ENCODE measurements at regions not wholly inside any gene's neighbourhood (a gene's known extent, or its start where the extent isn't known, plus 50 kb on each side); places are given as distances from the start of the nearest gene placed in this dataset.

- intact Hi-C loops (cut with DNase I), result no loop called here
- no peak for DNase-seq
Measured at GRCh38 chr14:85252011-85252410, 277.9 kb upstream of the FLRT2 start.

DNA sequence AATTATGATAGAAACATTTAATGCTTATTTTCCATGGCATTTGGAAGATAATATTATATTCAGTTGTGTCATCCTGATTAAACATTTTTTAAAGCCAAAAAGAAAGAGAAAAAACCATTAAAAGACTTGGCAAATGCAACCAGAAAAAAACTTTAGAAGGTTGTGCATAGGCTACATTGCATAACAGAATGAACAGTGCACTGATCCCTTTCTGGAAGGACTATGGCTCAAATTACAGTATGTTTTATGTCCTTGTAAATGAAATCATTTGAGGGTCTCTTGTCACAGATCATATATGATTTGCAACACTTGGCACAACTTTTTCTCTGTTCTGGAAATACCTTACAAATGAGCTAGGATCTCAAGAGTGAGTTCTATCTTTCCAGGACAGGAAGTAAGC lies 275.2 kb upstream of the FLRT2 start:
- no peak for DNase-seq
- intact Hi-C loops (cut with DNase I), result no loop called here

GRCh38 chr14:85257287-85257686 lies 272.7 kb upstream of the FLRT2 start:
- no peak for DNase-seq
- intact Hi-C loops (cut with DNase I), result no loop called here

DNA sequence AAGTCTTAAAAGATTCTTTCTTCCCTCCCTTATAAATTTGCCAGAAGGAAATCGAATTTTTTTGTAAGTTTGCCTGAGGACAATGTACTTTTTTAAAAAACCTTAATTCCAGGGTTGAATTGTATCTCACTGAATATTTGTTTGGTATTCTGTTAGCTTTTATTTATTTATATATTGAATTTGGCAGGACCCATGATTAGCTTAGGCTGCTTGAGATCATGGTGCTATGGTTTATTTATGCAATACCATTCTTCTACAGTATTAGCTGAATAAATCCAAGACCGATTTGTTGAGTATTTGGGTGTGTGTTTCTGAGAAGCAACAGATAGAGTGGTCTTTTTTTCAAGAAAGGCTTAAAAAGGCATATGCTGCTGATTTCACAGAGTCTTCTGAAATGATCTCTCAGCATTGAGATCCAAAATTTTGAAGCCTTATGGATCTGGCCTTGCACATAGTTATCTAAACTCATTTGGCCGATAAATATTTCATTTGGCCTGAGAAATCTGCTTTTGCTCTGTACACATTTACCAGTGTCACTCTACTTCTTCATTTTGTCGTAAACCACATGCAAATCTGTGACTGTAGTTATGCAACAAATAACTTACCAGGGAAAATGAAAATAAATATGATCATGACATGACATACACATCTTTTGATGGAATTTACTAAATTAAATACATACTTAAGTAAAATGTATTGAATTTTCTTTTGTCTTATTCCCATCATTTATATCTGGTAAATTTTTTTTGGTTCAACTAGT lies 265.8 kb upstream of the FLRT2 start:
- intact Hi-C loops (cut with DNase I), result no loop called here
- DNase-seq, result no peak

DNA sequence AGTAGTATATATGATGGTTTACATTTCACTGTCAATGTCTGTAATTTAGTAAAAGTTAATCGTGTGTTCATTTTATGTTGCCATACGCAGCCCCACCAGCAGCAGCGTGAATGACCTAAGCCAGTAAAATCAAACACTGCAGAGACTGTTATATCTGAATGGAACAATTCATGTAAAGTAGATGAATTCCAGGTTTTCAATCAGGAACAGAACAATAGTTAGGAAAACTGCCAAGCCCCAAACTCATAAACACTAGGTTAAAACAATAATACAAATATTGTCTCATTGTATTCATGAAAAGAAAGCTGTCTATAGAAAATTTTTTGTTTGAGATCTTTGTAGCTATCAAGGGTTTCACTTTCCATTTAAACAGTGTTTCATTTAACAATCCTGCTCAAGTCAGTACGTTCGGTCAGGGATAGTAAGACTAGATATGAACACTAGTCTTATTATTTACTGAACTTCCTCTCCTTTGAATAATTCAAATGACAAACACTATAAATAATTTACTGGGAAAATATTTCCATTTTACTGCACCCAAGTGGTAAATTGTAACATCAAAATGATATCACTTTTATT lies 256.8 kb upstream of the FLRT2 start:
- peak in 1 of 10 donors; percentile 66 for DNase-seq
- intact Hi-C loops (cut with DNase I), result no loop called here

DNA sequence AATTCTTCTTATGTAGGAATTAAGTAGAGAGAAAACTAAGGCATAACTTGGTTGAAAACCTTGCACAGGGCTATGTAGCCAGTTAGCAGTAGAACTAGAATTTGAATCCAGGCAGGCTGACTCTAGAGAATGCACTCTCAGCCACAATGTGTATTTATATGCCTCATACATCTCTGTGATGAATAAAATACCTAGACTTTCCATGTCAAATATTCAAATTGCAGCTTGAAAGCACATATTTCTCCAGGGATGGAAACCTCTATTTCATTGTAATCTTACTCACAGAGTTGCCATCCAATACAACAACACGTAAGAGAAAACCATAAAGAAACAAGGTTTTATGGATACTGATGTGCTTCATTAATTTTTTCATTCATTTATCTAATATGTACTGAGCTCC lies 256.0 kb upstream of the FLRT2 start:
- DNase-seq, result no peak
- intact Hi-C loops (cut with DNase I), result no loop called here

DNA sequence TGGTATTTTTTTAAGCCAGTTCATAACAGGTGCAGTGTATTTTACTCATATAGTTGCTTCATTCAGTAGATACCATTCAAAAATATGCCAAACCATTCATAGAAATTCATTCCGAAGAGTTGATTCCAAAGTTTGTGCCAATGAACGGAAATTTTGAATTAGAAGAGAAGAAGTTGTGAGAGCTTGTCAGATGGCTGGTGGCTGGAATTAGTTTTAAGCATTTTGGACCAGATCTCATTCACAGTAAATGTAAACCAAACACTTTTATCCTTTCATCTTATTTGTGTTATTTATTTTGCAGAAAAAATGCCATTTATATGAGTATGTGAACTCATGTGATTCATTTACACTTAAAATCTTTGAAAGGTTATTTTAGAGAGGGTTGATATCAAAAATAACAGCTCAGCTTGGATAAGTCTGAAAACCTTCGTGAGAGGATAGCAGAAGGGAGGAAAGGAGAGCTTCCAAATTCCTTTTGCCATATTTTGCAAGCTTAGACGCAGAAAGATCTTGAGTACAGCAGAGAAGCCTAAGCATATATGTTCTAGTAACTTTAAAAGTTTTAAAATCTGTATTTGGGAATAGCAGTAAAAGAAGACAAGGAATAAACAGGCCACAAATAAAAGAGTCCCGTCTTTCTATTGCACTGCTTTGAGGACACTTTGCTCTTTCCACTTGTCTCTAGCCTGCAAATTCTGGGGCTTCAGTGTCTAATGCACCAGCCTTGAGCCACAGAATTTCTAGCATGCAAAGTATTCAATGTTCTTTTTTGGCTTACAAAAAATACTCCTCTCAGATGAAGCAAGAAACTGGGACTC lies 253.6 kb upstream of the FLRT2 start:
- DNase-seq, result no peak
- intact Hi-C loops (cut with DNase I), result no loop called here

DNA sequence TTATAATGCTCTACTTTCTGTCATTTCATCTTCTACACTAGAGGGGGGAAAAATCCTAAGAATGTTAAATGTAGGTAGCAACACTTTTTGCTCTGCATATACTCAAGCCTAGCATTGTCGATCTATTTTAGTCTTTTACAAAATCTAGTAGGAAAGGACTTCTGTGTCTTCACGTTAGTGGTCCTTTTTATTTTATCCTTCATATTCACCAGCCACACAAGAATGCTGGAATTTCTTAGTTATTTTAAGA lies 253.0 kb upstream of the FLRT2 start:
- DNase-seq, result no peak
- intact Hi-C loops (cut with DNase I), result no loop called here

DNA sequence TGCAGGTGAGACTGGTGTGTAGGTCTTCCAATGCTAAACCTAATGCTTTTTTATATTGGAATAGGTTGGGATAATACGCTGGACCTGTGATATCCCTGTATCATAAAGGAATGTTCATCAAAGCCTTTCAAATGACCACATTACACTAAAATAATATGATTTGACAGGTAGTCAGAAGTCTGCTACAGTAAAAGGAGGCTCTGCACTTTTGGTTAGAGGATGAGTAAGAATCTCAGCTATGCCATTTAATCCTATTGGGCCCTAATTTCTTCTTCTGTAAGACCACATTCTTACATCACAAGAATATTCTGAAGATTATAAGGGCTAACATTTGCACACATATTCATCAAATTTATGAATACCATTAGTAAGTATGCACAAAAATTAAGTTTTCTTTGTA lies 250.5 kb upstream of the FLRT2 start:
- intact Hi-C loops (cut with DNase I), result no loop called here
- DNase-seq, result no peak

DNA sequence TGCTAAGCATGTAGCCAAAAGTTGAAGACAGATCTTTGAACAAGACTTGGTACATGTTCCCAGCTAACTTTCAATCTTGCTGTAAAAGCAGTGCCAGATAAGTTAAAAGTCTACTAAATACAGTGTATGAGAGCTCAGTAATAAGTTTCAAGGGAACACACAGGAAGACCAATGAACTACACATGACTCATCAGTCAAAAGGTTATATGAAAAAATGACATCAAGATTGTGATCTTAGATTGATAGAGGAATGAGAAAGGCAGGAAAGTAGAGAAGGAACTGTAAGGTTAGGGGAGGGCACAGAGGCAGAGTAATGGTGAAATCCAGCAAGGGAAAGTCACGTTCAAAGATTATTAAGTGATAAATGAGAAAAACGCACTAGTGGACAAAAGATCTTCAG lies 249.9 kb upstream of the FLRT2 start:
- intact Hi-C loops (cut with DNase I), result no loop called here
- no peak for DNase-seq

GRCh38 chr14:85281921-85282320 lies 248.0 kb upstream of the FLRT2 start:
- no peak for DNase-seq
- intact Hi-C loops (cut with DNase I), result no loop called here

DNA sequence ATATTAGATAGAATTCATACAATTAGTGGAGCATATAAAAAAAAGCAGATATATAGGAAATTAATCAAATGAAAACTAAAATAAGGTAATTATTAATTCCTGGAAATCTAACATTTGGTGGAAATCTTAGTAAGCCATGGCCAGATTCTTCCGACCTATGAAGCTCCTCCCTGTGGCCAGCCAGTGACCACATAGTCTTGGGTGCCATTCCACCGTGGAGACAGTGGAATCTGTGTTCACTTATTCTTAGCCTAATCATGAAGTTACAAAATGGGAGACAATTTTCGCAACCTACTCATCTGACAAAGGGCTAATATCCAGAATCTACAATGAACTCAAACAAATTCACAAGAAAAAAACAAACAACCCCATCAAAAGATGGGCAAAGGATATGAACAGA lies 241.9 kb upstream of the FLRT2 start:
- intact Hi-C loops (cut with DNase I), result no loop called here
- DNase-seq, result no peak

DNA sequence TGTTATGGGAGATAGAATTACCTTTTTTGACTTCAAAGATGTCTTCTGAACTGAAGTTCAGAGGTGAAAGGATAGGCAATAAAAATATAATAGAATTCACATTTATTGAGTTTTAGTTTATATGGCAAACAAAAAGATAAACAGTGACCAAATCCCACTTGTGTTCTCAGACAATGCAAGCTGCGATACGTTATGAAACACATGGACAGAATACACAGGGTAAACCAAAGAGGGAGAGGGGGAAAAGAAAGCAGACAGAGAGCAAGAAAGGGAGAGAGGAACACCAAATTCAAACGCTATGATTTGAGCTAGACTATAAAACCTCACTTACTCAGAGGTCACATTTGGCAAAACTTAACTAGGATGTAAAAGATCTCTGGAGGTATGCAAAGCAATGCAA lies 238.2 kb upstream of the FLRT2 start:
- intact Hi-C loops (cut with DNase I), result no loop called here
- no peak for DNase-seq

GRCh38 chr14:85293612-85294234 lies 236.2 kb upstream of the FLRT2 start:
- intact Hi-C loops (cut with DNase I), result no loop called here
- DNase-seq, result no peak

- intact Hi-C loops (cut with DNase I), result no loop called here
- no peak for DNase-seq
Measured at GRCh38 chr14:85295318-85295717, 234.6 kb upstream of the FLRT2 start.

- no peak for DNase-seq
Measured at GRCh38 chr14:85296456-85297210, 233.3 kb upstream of the FLRT2 start.

DNA sequence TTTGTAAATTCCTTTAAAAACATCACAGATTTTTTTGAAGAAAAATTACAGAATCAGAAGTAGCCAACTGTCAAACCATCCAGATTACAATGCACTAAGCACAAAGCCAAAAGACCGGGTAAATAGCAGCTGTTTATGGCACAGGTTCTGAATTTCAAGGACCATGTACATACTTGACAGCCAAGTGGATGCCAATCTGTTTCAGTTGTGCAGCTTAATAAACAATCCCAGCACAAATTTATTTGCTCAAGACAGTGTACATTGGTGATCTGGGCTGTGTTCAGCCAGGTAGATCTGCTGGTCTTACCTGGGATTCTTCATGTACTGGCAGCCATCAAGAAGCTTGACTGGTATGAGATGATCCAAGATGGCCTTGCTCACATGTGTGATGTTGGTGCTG lies 229.8 kb upstream of the FLRT2 start:
- no peak for DNase-seq
- intact Hi-C loops (cut with DNase I), result no loop called here

More at GRCh38 chr14:85296456-85297210, 233.3 kb upstream of the FLRT2 start:
- intact Hi-C loops (cut with DNase I), result no loop called here

DNA sequence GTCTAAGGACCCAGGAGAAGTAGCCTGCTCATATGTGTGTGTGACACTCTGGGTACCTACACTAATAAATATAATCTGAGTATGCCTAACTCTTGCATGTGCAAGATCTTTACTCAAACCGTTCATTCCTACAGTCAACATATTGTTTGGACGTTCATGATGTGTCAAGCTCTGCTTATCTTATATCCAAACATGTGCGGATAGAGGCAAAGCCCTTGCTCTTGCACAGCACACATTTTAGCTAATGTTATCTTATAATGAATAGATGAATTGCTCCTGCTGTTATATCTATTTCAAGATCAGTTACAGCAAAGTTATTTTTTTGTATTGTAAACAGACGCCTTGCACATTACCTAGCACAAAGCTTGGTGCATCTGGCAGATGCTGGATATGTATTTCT lies 228.4 kb upstream of the FLRT2 start:
- intact Hi-C loops (cut with DNase I), result no loop called here
- DNase-seq, result no peak

DNA sequence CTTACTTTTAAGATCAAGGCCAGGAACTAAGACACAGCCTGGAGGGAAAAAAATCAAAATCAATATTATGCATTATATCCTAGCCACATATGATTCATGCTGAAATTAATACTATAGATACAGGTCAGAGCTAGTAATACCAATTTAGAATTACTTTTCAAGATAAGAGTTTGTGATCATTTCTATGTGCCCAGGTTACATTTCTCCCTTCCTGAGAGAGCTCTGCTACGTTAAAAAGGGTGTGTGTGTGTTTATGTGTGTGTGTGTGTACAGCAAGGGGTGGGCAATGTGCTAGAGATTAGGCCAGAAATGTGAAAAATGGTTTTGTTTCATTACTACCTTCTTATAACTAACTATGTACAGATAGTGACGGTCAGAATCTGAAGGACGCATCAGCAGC lies 223.9 kb upstream of the FLRT2 start:
- intact Hi-C loops (cut with DNase I), result no loop called here
- DNase-seq, result no peak

GRCh38 chr14:85308531-85309300 lies 221.2 kb upstream of the FLRT2 start:
- DNase-seq, result peak in 1 of 10 donors; percentile 22
- intact Hi-C loops (cut with DNase I), result no loop called here

All from posterior cingulate gyrus (tissue), 11 donors.